Spleen (tissue), 7 donors: ENCODE measurements at regions not wholly inside any gene's neighbourhood (a gene's known extent, or its start where the extent isn't known, plus 50 kb on each side); places are given as distances from the start of the nearest gene placed in this dataset.

Experiments
- CTCF ChIP-seq, 11 experiments: fragments of 200-600 bp in 7 of 11; fragments of 450-650 bp in 4 of 11; sonication (generic) in 4 of 11; IDR thresholded peaks in 8 of 11; conservative IDR thresholded peaks in 3 of 11; 1 replicate in 7 of 11; 2 replicates in 4 of 11; pipeline versions ENCODE4 v1.4.0 to v1.8.0; 2016 to 2021; ENCODE audit warnings: antibody characterized with exemption in 11 of 11, inconsistent platforms in 4 of 11, mild to moderate bottlenecking in 1 of 11
- POLR2A ChIP-seq, 3 donors: fragments of 450-650 bp; IDR thresholded peaks; one replicate each; pipeline ENCODE4 v1.5.1; 2017; ENCODE audit warnings: antibody characterized with exemption in 3 of 3, mild to moderate bottlenecking in 1 of 3
- POLR2AphosphoS5 ChIP-seq, 3 donors: sonication (generic); formaldehyde crosslinking; IDR thresholded peaks; one replicate each; pipeline ENCODE4 v1.5.1; 2017; ENCODE audit warnings: antibody characterized with exemption in 3 of 3
- donor health status: DM: no; HTN: no; CAD: no; lungs with moderate emphysema.
- donor health status: DM: no; HTN: no; CAD: no.
- donor health status: DM: no; HTN: no; CAD: no.

DNA sequence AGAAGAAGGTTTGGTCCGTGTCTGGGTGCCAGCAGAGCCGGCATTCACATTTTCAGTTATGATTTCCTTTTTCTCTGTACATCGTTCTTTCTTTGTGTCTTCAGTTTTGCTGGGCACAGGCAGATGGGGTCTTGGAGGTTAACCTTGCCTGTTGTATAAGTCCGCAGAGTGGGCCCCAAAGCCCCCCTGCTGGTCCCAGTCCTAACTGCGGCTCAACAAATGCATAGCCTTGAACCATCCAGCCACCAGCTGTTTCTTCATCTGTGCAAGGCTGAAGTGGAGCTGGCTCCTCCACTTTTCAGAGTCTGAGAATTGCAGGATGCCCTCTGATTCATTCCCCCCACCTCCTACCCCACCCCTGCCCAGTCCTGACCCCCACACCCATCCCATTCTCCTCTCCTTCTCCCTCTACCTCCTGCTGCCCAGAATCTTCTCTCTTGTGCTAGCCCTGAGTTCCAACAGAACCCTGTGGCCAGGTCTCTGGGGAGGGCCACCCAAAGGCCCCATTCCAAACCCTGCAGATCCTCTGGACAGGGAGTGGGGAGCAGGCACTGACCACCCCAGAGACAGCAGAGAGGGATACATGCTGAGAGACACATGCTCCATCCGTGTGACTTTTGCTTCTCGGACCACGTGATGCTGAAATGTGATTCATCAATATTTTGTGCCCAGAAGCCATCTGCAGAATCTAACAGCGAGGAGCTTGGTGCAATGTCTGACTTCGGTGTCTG, 386.5 kb upstream of the SULF2 start:
- TF ChIP-seq CTCF (IDR thresholded peaks at IDR 0.05 in 8 of 11, conservative IDR thresholded peaks at IDR 0.05 in 3 of 11), result no peak
- TF ChIP-seq POLR2AphosphoS5 (IDR thresholded peaks at IDR 0.05), result no peak
- TF ChIP-seq POLR2A (IDR thresholded peaks at IDR 0.05), result no peak
